ENCODE measurements at regions not wholly inside any gene's neighbourhood (a gene's known extent, or its start where the extent isn't known, plus 50 kb on each side); places are given as distances from the start of the nearest gene placed in this dataset.

GRCh38 chr10:3622845-3623621, 162.0 kb downstream of the KLF6 start:
- no peak for DNase-seq

- DNase-seq = no peak
Observed at GRCh38 chr10:3622427-3622826, 162.6 kb downstream of the KLF6 start.

- no peak for DNase-seq
Observed at GRCh38 chr10:3620818-3621217, 164.2 kb downstream of the KLF6 start.

GRCh38 chr10:3619241-3619640, 165.8 kb downstream of the KLF6 start:
- DNase-seq = no peak

- DNase-seq = no peak
Observed at GRCh38 chr10:3616880-3617279, 168.1 kb downstream of the KLF6 start.

- DNase-seq = no peak
Observed at GRCh38 chr10:3613318-3613717, 171.7 kb downstream of the KLF6 start.

GRCh38 chr10:3612183-3613001, 172.6 kb downstream of the KLF6 start:
- no peak for DNase-seq

- DNase-seq = no peak
Observed at GRCh38 chr10:3606309-3606708, 178.7 kb downstream of the KLF6 start.

- no peak for DNase-seq
Observed at GRCh38 chr10:3605882-3606281, 179.1 kb downstream of the KLF6 start.

GRCh38 chr10:3595736-3596135, 189.3 kb downstream of the KLF6 start:
- no peak for DNase-seq

- DNase-seq = no peak
Observed at GRCh38 chr10:3593611-3594010, 191.4 kb downstream of the KLF6 start.

GRCh38 chr10:3592424-3592823, 192.6 kb downstream of the KLF6 start:
- DNase-seq = no peak

GRCh38 chr10:3588816-3589215, 196.2 kb downstream of the KLF6 start:
- DNase-seq = no peak

GRCh38 chr10:3588346-3588745, 196.7 kb downstream of the KLF6 start:
- DNase-seq = no peak

GRCh38 chr10:3584926-3585784, 199.9 kb downstream of the KLF6 start:
- DNase-seq = no peak

GRCh38 chr10:3580565-3580964, 204.4 kb downstream of the KLF6 start:
- DNase-seq = no peak

- DNase-seq = no peak
Observed at GRCh38 chr10:3579845-3580244, 205.2 kb downstream of the KLF6 start.

- DNase-seq = no peak
Observed at GRCh38 chr10:3578682-3579081, 206.3 kb downstream of the KLF6 start.

- DNase-seq = no peak
Observed at GRCh38 chr10:3578159-3578558, 206.8 kb downstream of the KLF6 start.

- no peak for DNase-seq
Observed at GRCh38 chr10:3574451-3574850, 210.6 kb downstream of the KLF6 start.

- no peak for DNase-seq
Observed at GRCh38 chr10:3573498-3573897, 211.5 kb downstream of the KLF6 start.

- DNase-seq = no peak
Observed at GRCh38 chr10:3571310-3571825, 213.6 kb downstream of the KLF6 start.

- no peak for DNase-seq
Observed at GRCh38 chr10:3570855-3571266, 214.1 kb downstream of the KLF6 start.

Data from NCI-H2171 treated with DMSO at 0.1 percent for 48 hours (cell line).